ENCODE measurements at regions not wholly inside any gene's neighbourhood (a gene's known extent, or its start where the extent isn't known, plus 50 kb on each side); places are given as distances from the start of the nearest gene placed in this dataset.

GRCh38 chr5:72760259-72760658, 56.2 kb upstream of the TNPO1 start:
- no peak overlapping the region for H3K27ac ChIP-seq
- peak in 2 of 8 experiments; percentile 40 to 70 for ATAC-seq (replicated peaks in 6 of 8)
- no peak overlapping the region for H3K4me3 ChIP-seq
- no peaks in the 10 kb centered on the region for H3K4me1 ChIP-seq (replicated peaks in 1 of 2)
- in situ Hi-C loops (cut with MboI; ENCODE audit: low pct_unique_long_range_greater_than_20kb in 2 of 9, low sequenced_read_pairs in 9 of 9, unreplicated experiment in 9 of 9), result no loop called here
- WGBS, 10 experiments, result 40 to 100% (median 71%) methylated on average over 1 of the region's 1 CpG; no CpG with 5 or more reads in 4 of the 10 experiments

GRCh38 chr5:72752909-72753308, 63.6 kb upstream of the TNPO1 start:
- in situ Hi-C loops (cut with MboI; ENCODE audit: low pct_unique_long_range_greater_than_20kb in 2 of 9, low sequenced_read_pairs in 9 of 9, unreplicated experiment in 9 of 9), result no loop called here
- Histone ChIP-seq H3K4me1 (replicated peaks in 1 of 2) (no peaks in the 10 kb centered on the region), H3K27ac (no peak overlapping the region), H3K4me3 (no peak overlapping the region)
- WGBS, 10 experiments, result 13 to 89% (median 80%) methylated on average over 1 of the region's 1 CpG; no CpG with 5 or more reads in 5 of the 10 experiments
- no peak for ATAC-seq (replicated peaks in 6 of 8)

- no peak for ATAC-seq (replicated peaks in 6 of 8)
- 65 to 100% (median 88%) methylated on average over 1 to 9 of the region's 12 CpGs; no CpG with 5 or more reads in 2 of the 10 experiments for WGBS, 10 experiments
- in situ Hi-C loops (cut with MboI; ENCODE audit: low pct_unique_long_range_greater_than_20kb in 2 of 9, low sequenced_read_pairs in 9 of 9, unreplicated experiment in 9 of 9), result no loop called here
These were observed 67.0 kb upstream of the TNPO1 start for GRCh38 chr5:72749362-72749997.

GRCh38 chr5:72747826-72748225, 68.6 kb upstream of the TNPO1 start:
- Histone ChIP-seq H3K4me3 (no peak overlapping the region), H3K4me1 (replicated peaks in 1 of 2) (no peaks in the 10 kb centered on the region), H3K27ac (no peak overlapping the region)
- WGBS, 10 experiments, result 17 to 100% (median 86%) methylated on average over 1 of the region's 1 CpG
- in situ Hi-C loops (cut with MboI; ENCODE audit: low pct_unique_long_range_greater_than_20kb in 2 of 9, low sequenced_read_pairs in 9 of 9, unreplicated experiment in 9 of 9), result no loop called here
- ATAC-seq (replicated peaks in 6 of 8), result no peak

More at GRCh38 chr5:72749362-72749997, 67.0 kb upstream of the TNPO1 start:
- no peak overlapping the region for H3K27ac ChIP-seq
- no peak overlapping the region for H3K4me3 ChIP-seq
- H3K4me1 ChIP-seq (replicated peaks in 1 of 2), result no peaks in the 10 kb centered on the region

- in situ Hi-C loops (cut with MboI; ENCODE audit: low pct_unique_long_range_greater_than_20kb in 2 of 9, low sequenced_read_pairs in 9 of 9, unreplicated experiment in 9 of 9), result no loop called here
- no peak for ATAC-seq (replicated peaks in 6 of 8)
- 86 to 100% (median 92%) methylated on average over 1 to 5 of the region's 5 CpGs; no CpG with 5 or more reads in 5 of the 10 experiments for WGBS, 10 experiments
- H3K27ac ChIP-seq, result no peak overlapping the region
- no peak overlapping the region for H3K4me3 ChIP-seq
- H3K4me1 ChIP-seq (replicated peaks in 1 of 2), result no peaks in the 10 kb centered on the region
These were observed 69.7 kb upstream of the TNPO1 start for GRCh38 chr5:72746736-72747135.

- ATAC-seq (replicated peaks in 6 of 8), result no peak
These were observed 72.3 kb upstream of the TNPO1 start for GRCh38 chr5:72744136-72744535.

GRCh38 chr5:72741805-72742204, 74.7 kb upstream of the TNPO1 start:
- H3K4me3 ChIP-seq, result no peak overlapping the region
- peak in 3 of 8 experiments; percentile 72 to 99 (median 97) for ATAC-seq (replicated peaks in 6 of 8)
- H3K27ac ChIP-seq, result no peak overlapping the region
- in situ Hi-C loops (cut with MboI; ENCODE audit: low pct_unique_long_range_greater_than_20kb in 2 of 9, low sequenced_read_pairs in 9 of 9, unreplicated experiment in 9 of 9), result no loop called here
- no peaks in the 10 kb centered on the region for H3K4me1 ChIP-seq (replicated peaks in 1 of 2)

More at GRCh38 chr5:72744136-72744535, 72.3 kb upstream of the TNPO1 start:
- WGBS, 10 experiments, result 80 to 100% (median 100%) methylated on average over 1 to 3 of the region's 4 CpGs
- no peaks in the 10 kb centered on the region for H3K4me1 ChIP-seq (replicated peaks in 1 of 2)
- no peak overlapping the region for H3K4me3 ChIP-seq
- in situ Hi-C loops (cut with MboI; ENCODE audit: low pct_unique_long_range_greater_than_20kb in 2 of 9, low sequenced_read_pairs in 9 of 9, unreplicated experiment in 9 of 9), result no loop called here
- H3K27ac ChIP-seq, result no peak overlapping the region

- H3K4me3 ChIP-seq, result no peak overlapping the region
- H3K27ac ChIP-seq, result no peak overlapping the region
- WGBS, 10 experiments, result 0 to 93% (median 77%) methylated on average over 1 to 4 of the region's 4 CpGs; no CpG with 5 or more reads in 1 of the 10 experiments
- ATAC-seq (replicated peaks in 6 of 8), result no peak
- in situ Hi-C loops (cut with MboI; ENCODE audit: low pct_unique_long_range_greater_than_20kb in 2 of 9, low sequenced_read_pairs in 9 of 9, unreplicated experiment in 9 of 9), result no loop called here
- H3K4me1 ChIP-seq (replicated peaks in 1 of 2), result no peaks in the 10 kb centered on the region
These were observed 82.7 kb upstream of the TNPO1 start for GRCh38 chr5:72733810-72734209.

GRCh38 chr5:72723581-72723980, 92.9 kb upstream of the TNPO1 start:
- H3K4me1 ChIP-seq (replicated peaks in 1 of 2), result peaks cover 0 to 8% of the 10 kb centered on the region in 2 donors
- no peak overlapping the region for H3K4me3 ChIP-seq
- peak in 7 of 8 experiments; percentile 18 to 99 (median 56) for ATAC-seq (replicated peaks in 6 of 8)
- H3K27ac ChIP-seq, result no peak overlapping the region
- in situ Hi-C loops (cut with MboI; ENCODE audit: low pct_unique_long_range_greater_than_20kb in 2 of 9, low sequenced_read_pairs in 9 of 9, unreplicated experiment in 9 of 9), result no loop called here

- no peak overlapping the region for H3K4me3 ChIP-seq
- in situ Hi-C loops (cut with MboI; ENCODE audit: low pct_unique_long_range_greater_than_20kb in 2 of 9, low sequenced_read_pairs in 9 of 9, unreplicated experiment in 9 of 9), result no loop called here
- peaks cover 0 to 8% of the 10 kb centered on the region in 2 donors for H3K4me1 ChIP-seq (replicated peaks in 1 of 2)
- peak in 5 of 8 experiments; percentile 52 to 94 (median 74) for ATAC-seq (replicated peaks in 6 of 8)
- H3K27ac ChIP-seq, result no peak overlapping the region
- WGBS, 10 experiments, result 50 to 100% (median 84%) methylated on average over 1 to 5 of the region's 5 CpGs; no CpG with 5 or more reads in 1 of the 10 experiments
These were observed 93.5 kb upstream of the TNPO1 start for GRCh38 chr5:72722792-72723452.

GRCh38 chr5:72721844-72722243, 94.6 kb upstream of the TNPO1 start:
- peaks cover 0 to 8% of the 10 kb centered on the region in 2 donors for H3K4me1 ChIP-seq (replicated peaks in 1 of 2)
- no peak overlapping the region for H3K4me3 ChIP-seq
- no peak for ATAC-seq (replicated peaks in 6 of 8)
- in situ Hi-C loops (cut with MboI; ENCODE audit: low pct_unique_long_range_greater_than_20kb in 2 of 9, low sequenced_read_pairs in 9 of 9, unreplicated experiment in 9 of 9), result no loop called here
- H3K27ac ChIP-seq, result no peak overlapping the region
- 85 to 100% (median 100%) methylated on average over 1 to 2 of the region's 2 CpGs; no CpG with 5 or more reads in 4 of the 10 experiments for WGBS, 10 experiments

- 72 to 100% (median 86%) methylated on average over 1 to 4 of the region's 4 CpGs; no CpG with 5 or more reads in 2 of the 10 experiments for WGBS, 10 experiments
- Histone ChIP-seq H3K4me3 (no peak overlapping the region), H3K4me1 (replicated peaks in 1 of 2) (peaks cover 0 to 8% of the 10 kb centered on the region in 2 donors), H3K27ac (no peak overlapping the region)
- in situ Hi-C loops (cut with MboI; ENCODE audit: low pct_unique_long_range_greater_than_20kb in 2 of 9, low sequenced_read_pairs in 9 of 9, unreplicated experiment in 9 of 9), result no loop called here
- peak in 1 of 8 experiments; percentile 17 for ATAC-seq (replicated peaks in 6 of 8)
These were observed 96.3 kb upstream of the TNPO1 start for GRCh38 chr5:72720205-72720604.

- in situ Hi-C loops (cut with MboI; ENCODE audit: low pct_unique_long_range_greater_than_20kb in 2 of 9, low sequenced_read_pairs in 9 of 9, unreplicated experiment in 9 of 9), result no loop called here
- Histone ChIP-seq H3K27ac (no peak overlapping the region), H3K4me1 (replicated peaks in 1 of 2) (no peaks in the 10 kb centered on the region), H3K4me3 (no peak overlapping the region)
- ATAC-seq (replicated peaks in 6 of 8), result no peak
- 17 to 90% (median 78%) methylated on average over 1 to 2 of the region's 2 CpGs; no CpG with 5 or more reads in 3 of the 10 experiments for WGBS, 10 experiments
These were observed 105.1 kb upstream of the TNPO1 start for GRCh38 chr5:72711351-72711750.
